Fibroblast of the conjunctiva (primary cell): ENCODE measurements at regions not wholly inside any gene's neighbourhood (a gene's known extent, or its start where the extent isn't known, plus 50 kb on each side); places are given as distances from the start of the nearest gene placed in this dataset.

Experiments
- DNase-seq: peaks from one replicate; pipeline ENCODE4 v3.0.0-alpha.2; 2010; ENCODE audit warnings: low read depth

- no peak for DNase-seq
These were observed 177.4 kb upstream of the NRIP1 start for GRCh38 chr21:15241997-15242736.

- DNase-seq: no peak
These were observed 178.1 kb upstream of the NRIP1 start for GRCh38 chr21:15242906-15243305.

GRCh38 chr21:15243406-15243805, 178.6 kb upstream of the NRIP1 start:
- no peak for DNase-seq

- no peak for DNase-seq
These were observed 182.8 kb upstream of the NRIP1 start for GRCh38 chr21:15247613-15248012.

- DNase-seq: no peak
These were observed 184.6 kb upstream of the NRIP1 start for GRCh38 chr21:15249285-15249993.

GRCh38 chr21:15250384-15250783, 185.6 kb upstream of the NRIP1 start:
- no peak for DNase-seq

- no peak for DNase-seq
These were observed 187.6 kb upstream of the NRIP1 start for GRCh38 chr21:15252431-15252830.

- no peak for DNase-seq
These were observed 189.3 kb upstream of the NRIP1 start for GRCh38 chr21:15254111-15254510.

GRCh38 chr21:15255261-15255660, 190.5 kb upstream of the NRIP1 start:
- no peak for DNase-seq

GRCh38 chr21:15255763-15256162, 191.0 kb upstream of the NRIP1 start:
- DNase-seq: no peak

GRCh38 chr21:15256996-15257395, 192.2 kb upstream of the NRIP1 start:
- DNase-seq: no peak

- no peak for DNase-seq
These were observed 192.8 kb upstream of the NRIP1 start for GRCh38 chr21:15257646-15258045.

- DNase-seq: no peak
These were observed 195.0 kb upstream of the NRIP1 start for GRCh38 chr21:15259824-15260223.

GRCh38 chr21:15260604-15261003, 195.8 kb upstream of the NRIP1 start:
- no peak for DNase-seq

- DNase-seq: no peak
These were observed 199.4 kb upstream of the NRIP1 start for GRCh38 chr21:15264084-15264665.

- DNase-seq: no peak
These were observed 207.4 kb upstream of the NRIP1 start for GRCh38 chr21:15272171-15272570.

- no peak for DNase-seq
These were observed 207.8 kb upstream of the NRIP1 start for GRCh38 chr21:15272591-15272990.

GRCh38 chr21:15273244-15273643, 208.4 kb upstream of the NRIP1 start:
- DNase-seq: no peak

GRCh38 chr21:15274701-15275485, 210.1 kb upstream of the NRIP1 start:
- no peak for DNase-seq

- DNase-seq: no peak
These were observed 210.9 kb upstream of the NRIP1 start for GRCh38 chr21:15275615-15276235.

GRCh38 chr21:15276243-15276642, 211.4 kb upstream of the NRIP1 start:
- no peak for DNase-seq

GRCh38 chr21:15277466-15277865, 212.7 kb upstream of the NRIP1 start:
- DNase-seq: no peak
